ENCODE measurements at regions not wholly inside any gene's neighbourhood (a gene's known extent, or its start where the extent isn't known, plus 50 kb on each side); places are given as distances from the start of the nearest gene placed in this dataset.

- peaks cover 66% of the 10 kb centered on the region for H3K4me1 Mint-ChIP-seq
- H3K4me3 Mint-ChIP-seq, result peak overlapping the region; percentile 14 to 71 (median 37)
- no peaks in the 10 kb centered on the region for H3K27me3 Mint-ChIP-seq (ENCODE audit: low read depth)
- no peaks in the 10 kb centered on the region for H3K36me3 Mint-ChIP-seq (ENCODE audit: low read depth)
- H3K9me3 Mint-ChIP-seq, result no peaks in the 10 kb centered on the region
- TF ChIP-seq, protein P1, sequence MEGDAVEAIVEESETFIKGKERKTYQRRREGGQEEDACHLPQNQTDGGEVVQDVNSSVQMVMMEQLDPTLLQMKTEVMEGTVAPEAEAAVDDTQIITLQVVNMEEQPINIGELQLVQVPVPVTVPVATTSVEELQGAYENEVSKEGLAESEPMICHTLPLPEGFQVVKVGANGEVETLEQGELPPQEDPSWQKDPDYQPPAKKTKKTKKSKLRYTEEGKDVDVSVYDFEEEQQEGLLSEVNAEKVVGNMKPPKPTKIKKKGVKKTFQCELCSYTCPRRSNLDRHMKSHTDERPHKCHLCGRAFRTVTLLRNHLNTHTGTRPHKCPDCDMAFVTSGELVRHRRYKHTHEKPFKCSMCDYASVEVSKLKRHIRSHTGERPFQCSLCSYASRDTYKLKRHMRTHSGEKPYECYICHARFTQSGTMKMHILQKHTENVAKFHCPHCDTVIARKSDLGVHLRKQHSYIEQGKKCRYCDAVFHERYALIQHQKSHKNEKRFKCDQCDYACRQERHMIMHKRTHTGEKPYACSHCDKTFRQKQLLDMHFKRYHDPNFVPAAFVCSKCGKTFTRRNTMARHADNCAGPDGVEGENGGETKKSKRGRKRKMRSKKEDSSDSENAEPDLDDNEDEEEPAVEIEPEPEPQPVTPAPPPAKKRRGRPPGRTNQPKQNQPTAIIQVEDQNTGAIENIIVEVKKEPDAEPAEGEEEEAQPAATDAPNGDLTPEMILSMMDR (IDR thresholded peaks at IDR 0.05; ENCODE audit: unreplicated experiment in 3 of 3), result peak in 1 of 3 experiments; percentile 9
- H3K27ac Mint-ChIP-seq, result peak overlapping the region; percentile 89 to 93 (median 93)
These were observed 151.7 kb upstream of the KCNMB2 start for GRCh38 chr3:178384321-178385230.

DNA sequence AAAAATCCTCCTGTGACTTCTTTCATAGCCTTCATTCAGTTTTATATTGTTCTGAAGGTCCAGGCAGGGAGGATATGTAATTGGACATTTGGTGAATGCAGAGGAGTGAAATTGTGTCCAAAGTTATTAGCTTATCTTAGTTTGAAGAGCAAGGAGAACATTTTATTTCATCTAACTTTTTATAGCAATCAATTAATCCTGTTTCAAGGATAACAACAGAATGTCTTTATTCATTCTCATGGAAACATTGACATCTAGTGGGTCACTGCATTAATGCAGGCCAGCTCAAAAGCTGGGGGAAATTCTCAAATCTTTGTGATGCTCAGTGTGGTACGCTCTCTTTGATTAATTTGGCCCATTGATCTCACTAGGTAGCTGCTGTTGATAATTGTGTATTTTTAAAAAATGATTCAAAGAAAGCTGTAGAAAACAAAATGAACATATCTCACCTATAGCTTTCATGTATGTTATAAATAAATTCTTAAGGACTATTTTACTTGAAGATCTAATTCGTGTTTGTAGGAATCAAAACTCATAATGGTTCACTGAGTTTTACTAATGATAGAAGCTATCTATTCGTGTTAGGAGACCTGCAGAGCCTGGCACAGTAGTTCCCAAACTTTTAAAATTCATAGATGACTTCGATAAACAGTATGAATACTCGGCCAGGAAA lies 150.8 kb upstream of the KCNMB2 start:
- TF ChIP-seq, protein P1 (IDR thresholded peaks at IDR 0.05; ENCODE audit: unreplicated experiment in 3 of 3), result peak; percentile 82 to 89 (median 85)
- no peaks in the 10 kb centered on the region for H3K36me3 Mint-ChIP-seq (ENCODE audit: low read depth)
- peaks cover 62% of the 10 kb centered on the region for H3K4me1 Mint-ChIP-seq
- peak overlapping the region in 2 of 3 experiments; percentile 37 to 71 for H3K4me3 Mint-ChIP-seq
- H3K27me3 Mint-ChIP-seq (ENCODE audit: low read depth), result no peaks in the 10 kb centered on the region
- no peaks in the 10 kb centered on the region for H3K9me3 Mint-ChIP-seq
- H3K27ac Mint-ChIP-seq, result peak overlapping the region; percentile 89 to 93 (median 93)

- H3K9me3 Mint-ChIP-seq, result no peaks in the 10 kb centered on the region
- TF ChIP-seq, protein P1 (IDR thresholded peaks at IDR 0.05; ENCODE audit: unreplicated experiment in 3 of 3), result no peak
- peak overlapping the region in 2 of 3 experiments; percentile 16 to 27 for H3K27ac Mint-ChIP-seq
- no peaks in the 10 kb centered on the region for H3K27me3 Mint-ChIP-seq (ENCODE audit: low read depth)
- peaks cover 54% of the 10 kb centered on the region for H3K4me1 Mint-ChIP-seq
- H3K36me3 Mint-ChIP-seq (ENCODE audit: low read depth), result no peaks in the 10 kb centered on the region
- H3K4me3 Mint-ChIP-seq, result no peak overlapping the region
These were observed 149.8 kb upstream of the KCNMB2 start for GRCh38 chr3:178386401-178386800.

- Mint-ChIP-seq H3K4me1 (peaks cover 49% of the 10 kb centered on the region), H3K27ac (peak overlapping the region in 2 of 3 experiments; percentile 16 to 81), H3K4me3 (no peak overlapping the region), H3K27me3 (ENCODE audit: low read depth) (no peaks in the 10 kb centered on the region), H3K36me3 (ENCODE audit: low read depth) (no peaks in the 10 kb centered on the region), H3K9me3 (no peaks in the 10 kb centered on the region)
- TF ChIP-seq, protein P1 (IDR thresholded peaks at IDR 0.05; ENCODE audit: unreplicated experiment in 3 of 3), result no peak
These were observed 149.4 kb upstream of the KCNMB2 start for GRCh38 chr3:178386880-178387279.

DNA sequence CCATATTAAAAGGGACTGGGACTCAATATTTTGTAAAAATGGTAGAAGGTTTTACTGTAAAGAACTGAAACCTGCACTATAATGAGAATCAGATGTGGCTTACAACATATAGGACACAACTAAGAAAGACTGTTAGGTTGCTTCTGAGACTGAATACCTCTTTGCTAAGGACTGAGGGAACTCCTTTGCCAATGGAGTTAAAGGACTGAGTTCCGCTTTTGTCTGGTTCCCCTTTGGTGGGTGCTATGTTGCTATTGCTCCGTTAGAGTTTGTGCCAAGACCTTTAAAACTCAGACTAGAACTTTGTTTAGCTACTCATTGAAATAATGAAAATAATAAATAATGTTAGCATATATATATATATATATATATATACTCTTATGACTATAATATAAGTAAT lies 147.8 kb upstream of the KCNMB2 start:
- peaks cover 39% of the 10 kb centered on the region for H3K4me1 Mint-ChIP-seq
- H3K36me3 Mint-ChIP-seq (ENCODE audit: low read depth), result no peaks in the 10 kb centered on the region
- TF ChIP-seq, protein P1 (IDR thresholded peaks at IDR 0.05; ENCODE audit: unreplicated experiment in 3 of 3), result no peak
- H3K27me3 Mint-ChIP-seq (ENCODE audit: low read depth), result no peaks in the 10 kb centered on the region
- H3K27ac Mint-ChIP-seq, result no peak overlapping the region
- H3K9me3 Mint-ChIP-seq, result no peaks in the 10 kb centered on the region
- H3K4me3 Mint-ChIP-seq, result no peak overlapping the region

Data from nephron (organoid).